ENCODE measurements at regions not wholly inside any gene's neighbourhood (a gene's known extent, or its start where the extent isn't known, plus 50 kb on each side); places are given as distances from the start of the nearest gene placed in this dataset.

- Histone ChIP-seq H3K27ac (ENCODE audit: low read depth, low read length) (no peak overlapping the region), H3K27me3 (ENCODE audit: control insufficient read depth, insufficient read depth, low read length) (no peaks in the 10 kb centered on the region), H3K4me3 (ENCODE audit: low read depth, low read length) (no peak overlapping the region), H3K9me3 (ENCODE audit: control insufficient read depth, insufficient read depth, low read length) (no peaks in the 10 kb centered on the region)
- ChIA-PET CTCF (no interaction called here), POLR2A (no interaction called here)
- DNase-seq (ENCODE audit: low read depth, low spot score): no peak
- TF ChIP-seq, protein P1, sequence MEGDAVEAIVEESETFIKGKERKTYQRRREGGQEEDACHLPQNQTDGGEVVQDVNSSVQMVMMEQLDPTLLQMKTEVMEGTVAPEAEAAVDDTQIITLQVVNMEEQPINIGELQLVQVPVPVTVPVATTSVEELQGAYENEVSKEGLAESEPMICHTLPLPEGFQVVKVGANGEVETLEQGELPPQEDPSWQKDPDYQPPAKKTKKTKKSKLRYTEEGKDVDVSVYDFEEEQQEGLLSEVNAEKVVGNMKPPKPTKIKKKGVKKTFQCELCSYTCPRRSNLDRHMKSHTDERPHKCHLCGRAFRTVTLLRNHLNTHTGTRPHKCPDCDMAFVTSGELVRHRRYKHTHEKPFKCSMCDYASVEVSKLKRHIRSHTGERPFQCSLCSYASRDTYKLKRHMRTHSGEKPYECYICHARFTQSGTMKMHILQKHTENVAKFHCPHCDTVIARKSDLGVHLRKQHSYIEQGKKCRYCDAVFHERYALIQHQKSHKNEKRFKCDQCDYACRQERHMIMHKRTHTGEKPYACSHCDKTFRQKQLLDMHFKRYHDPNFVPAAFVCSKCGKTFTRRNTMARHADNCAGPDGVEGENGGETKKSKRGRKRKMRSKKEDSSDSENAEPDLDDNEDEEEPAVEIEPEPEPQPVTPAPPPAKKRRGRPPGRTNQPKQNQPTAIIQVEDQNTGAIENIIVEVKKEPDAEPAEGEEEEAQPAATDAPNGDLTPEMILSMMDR (IDR thresholded peaks at IDR 0.05; ENCODE audit: low read depth, low read length): no peak
Observed at GRCh38 chr9:87216036-87216435, 268.7 kb upstream of the GAS1 start.

GRCh38 chr9:87216897-87217455 lies 269.7 kb upstream of the GAS1 start:
- no peak overlapping the region for H3K4me3 ChIP-seq (ENCODE audit: low read depth, low read length)
- no peak for DNase-seq (ENCODE audit: low read depth, low spot score)
- no peaks in the 10 kb centered on the region for H3K27me3 ChIP-seq (ENCODE audit: control insufficient read depth, insufficient read depth, low read length)
- CTCF ChIA-PET: no interaction called here
- POLR2A ChIA-PET: no interaction called here
- H3K27ac ChIP-seq (ENCODE audit: low read depth, low read length): no peak overlapping the region
- TF ChIP-seq, protein P1 (IDR thresholded peaks at IDR 0.05; ENCODE audit: low read depth, low read length): no peak
- H3K9me3 ChIP-seq (ENCODE audit: control insufficient read depth, insufficient read depth, low read length): no peaks in the 10 kb centered on the region

DNA sequence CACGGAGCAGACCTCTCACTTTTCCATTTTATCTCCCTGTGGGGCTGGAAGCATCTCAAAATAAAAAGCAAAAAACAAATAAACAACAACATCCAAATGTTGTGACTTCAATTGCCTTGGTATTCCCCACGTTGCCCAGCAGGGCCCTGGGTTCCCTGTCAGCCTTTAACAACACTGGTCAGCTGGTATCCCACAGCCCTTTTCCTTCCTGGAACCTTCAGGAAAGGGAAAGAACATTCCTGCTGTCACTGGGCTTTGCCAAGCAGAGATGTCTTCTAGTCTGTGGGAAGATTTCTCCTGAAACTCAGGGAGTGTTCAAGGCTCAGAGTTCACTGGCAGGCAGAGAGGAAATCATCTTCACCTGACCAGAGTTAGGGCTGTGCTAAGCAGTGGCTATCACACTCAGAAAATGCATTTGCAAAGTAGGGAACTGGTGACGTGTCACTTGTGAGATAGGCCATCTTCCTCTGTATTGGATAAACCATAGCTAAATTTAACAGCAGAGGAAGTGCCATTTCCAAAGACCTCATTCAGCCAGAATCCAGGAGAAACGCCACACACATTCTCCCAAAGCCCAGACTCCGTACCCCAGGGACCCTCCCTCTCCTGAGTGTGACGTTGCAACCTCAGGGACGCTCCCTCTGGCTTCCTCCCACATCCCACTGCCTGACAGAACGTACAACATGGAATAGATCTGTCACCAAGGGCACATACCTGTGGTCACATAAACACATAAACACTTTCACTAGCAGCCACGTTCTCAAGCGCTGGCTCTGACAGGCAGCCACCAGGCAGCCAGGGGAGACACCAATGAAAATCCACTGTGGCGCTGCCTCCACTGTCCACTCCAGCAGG lies 274.0 kb upstream of the DAPK1 start:
- H3K27ac ChIP-seq (ENCODE audit: low read depth, low read length): no peak overlapping the region
- ChIA-PET CTCF (interaction anchor here (0.6 kb wide), 1 partner anchor 123 kb away, joined by 3 read pairs; no protein-coding TSS in a partner anchor), POLR2A (no interaction called here)
- no peak for DNase-seq (ENCODE audit: low read depth, low spot score)
- H3K9me3 ChIP-seq (ENCODE audit: control insufficient read depth, insufficient read depth, low read length): no peaks in the 10 kb centered on the region
- TF ChIP-seq, protein P1 (IDR thresholded peaks at IDR 0.05; ENCODE audit: low read depth, low read length): no peak
- H3K27me3 ChIP-seq (ENCODE audit: control insufficient read depth, insufficient read depth, low read length): no peaks in the 10 kb centered on the region
- H3K4me3 ChIP-seq (ENCODE audit: low read depth, low read length): no peak overlapping the region

GRCh38 chr9:87226896-87227295 lies 270.8 kb upstream of the DAPK1 start:
- Histone ChIP-seq H3K9me3 (ENCODE audit: control insufficient read depth, insufficient read depth, low read length) (no peaks in the 10 kb centered on the region; the same call in 1 of the 2 replicates), H3K27me3 (ENCODE audit: control insufficient read depth, insufficient read depth, low read length) (no peaks in the 10 kb centered on the region), H3K27ac (ENCODE audit: low read depth, low read length) (no peak overlapping the region), H3K4me3 (ENCODE audit: low read depth, low read length) (no peak overlapping the region)
- ChIA-PET CTCF (no interaction called here), POLR2A (no interaction called here)
- no peak for DNase-seq (ENCODE audit: low read depth, low spot score)
- TF ChIP-seq, protein P1 (IDR thresholded peaks at IDR 0.05; ENCODE audit: low read depth, low read length): no peak

DNA sequence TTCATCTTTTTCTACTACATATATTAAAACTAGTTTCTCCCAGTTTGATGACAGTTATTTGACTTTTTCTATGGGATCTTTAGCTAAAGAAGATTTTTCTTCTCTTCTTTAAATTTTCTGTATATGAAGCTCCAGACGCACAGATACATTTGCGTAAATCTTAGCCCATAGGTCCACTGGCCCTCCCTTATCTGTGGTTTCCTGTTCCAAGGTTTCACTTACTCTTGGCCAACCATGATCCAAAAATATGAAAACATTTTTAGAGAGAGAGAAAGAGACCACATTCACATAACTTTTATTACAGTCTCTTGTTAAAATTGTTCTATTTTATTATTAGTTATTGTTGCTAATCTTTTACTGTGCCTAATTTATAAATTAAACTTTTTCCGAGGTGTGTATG lies 270.2 kb upstream of the DAPK1 start:
- no peak overlapping the region for H3K27ac ChIP-seq (ENCODE audit: low read depth, low read length)
- TF ChIP-seq, protein P1 (IDR thresholded peaks at IDR 0.05; ENCODE audit: low read depth, low read length): no peak
- POLR2A ChIA-PET: no interaction called here
- no peak for DNase-seq (ENCODE audit: low read depth, low spot score)
- CTCF ChIA-PET: no interaction called here
- H3K9me3 ChIP-seq (ENCODE audit: control insufficient read depth, insufficient read depth, low read length): no peaks in the 10 kb centered on the region; the same call in 1 of the 2 replicates
- no peaks in the 10 kb centered on the region for H3K27me3 ChIP-seq (ENCODE audit: control insufficient read depth, insufficient read depth, low read length)
- no peak overlapping the region for H3K4me3 ChIP-seq (ENCODE audit: low read depth, low read length)
